DND-41 (cell line): ENCODE measurements at regions not wholly inside any gene's neighbourhood (a gene's known extent, or its start where the extent isn't known, plus 50 kb on each side); places are given as distances from the start of the nearest gene placed in this dataset.

Experiments used
- ATAC-seq: fragments of 200-7000 bp; cut with Tn5 transposase; 3 replicates; pipeline ENCODE4 v1.9.1; 2021; ENCODE audit warnings: low read depth; ENCODE audit not compliant: insufficient read depth
- DNase-seq: peaks from one replicate; pipeline ENCODE4 v3.0.0-alpha.2; 2020
- H2AFZ ChIP-seq: 2 replicates; pipeline ENCODE4 v1.6.0; 2012; ENCODE audit warnings: low read depth, low read length
- H3K27ac ChIP-seq: 2 replicates; pipeline ENCODE4 v1.5.1; 2012; ENCODE audit warnings: low read length, inconsistent platforms
- H3K27me3 ChIP-seq: fragments of 200-600 bp; sonication (generic); 2 replicates; pipeline ENCODE4 v1.6.0; 2012; ENCODE audit warnings: low read length, mild to moderate bottlenecking, inconsistent platforms; ENCODE audit not compliant: insufficient read depth, poor library complexity
- H3K36me3 ChIP-seq: 2 replicates; pipeline ENCODE4 v1.5.1; 2012; ENCODE audit warnings: low read length, inconsistent platforms; ENCODE audit not compliant: insufficient read depth
- H3K4me1 ChIP-seq: 2 replicates; pipeline ENCODE4 v1.5.1; 2012; ENCODE audit warnings: mild to moderate bottlenecking, low read length; ENCODE audit not compliant: insufficient read depth
- H3K4me2 ChIP-seq: 2 replicates; pipeline ENCODE4 v1.6.0; 2012; ENCODE audit warnings: mild to moderate bottlenecking, moderate library complexity, low read length, inconsistent platforms; ENCODE audit not compliant: insufficient read depth
- H3K4me3 ChIP-seq, 2 experiments: fragments of 200-600 bp in 1 of 2; shearing (Covaris generic) in 1 of 2; 2 replicates each; pipeline ENCODE4 v1.5.1; 2012 to 2016; ENCODE audit warnings: inconsistent platforms in 2 of 2, low read length in 2 of 2, mild to moderate bottlenecking in 2 of 2, low read depth in 1 of 2, moderate library complexity in 1 of 2
- H3K79me2 ChIP-seq: 2 replicates; pipeline ENCODE4 v1.6.0; 2012; ENCODE audit warnings: low read length, inconsistent platforms; ENCODE audit not compliant: insufficient read depth
- H3K9ac ChIP-seq: 2 replicates; pipeline ENCODE4 v1.6.0; 2012; ENCODE audit warnings: low read depth, mild to moderate bottlenecking, inconsistent platforms, low read length, moderate library complexity
- H3K9me3 ChIP-seq: 2 replicates; pipeline ENCODE4 v1.5.1; 2012; ENCODE audit warnings: low read length, moderate library complexity, mild to moderate bottlenecking, inconsistent platforms; ENCODE audit not compliant: insufficient read depth, severe bottlenecking
- H4K20me1 ChIP-seq: 2 replicates; pipeline ENCODE4 v1.6.0; 2012; ENCODE audit warnings: low read length; ENCODE audit not compliant: insufficient read depth
- EZH2 ChIP-seq: IDR thresholded peaks from 3 replicates; pipeline ENCODE4 v1.6.1; 2012; ENCODE audit warnings: borderline replicate concordance, low read depth, mild to moderate bottlenecking, moderate library complexity, low read length, inconsistent platforms; ENCODE audit not compliant: severe bottlenecking
- TF ChIP-seq, protein P1 (sequence below): IDR thresholded peaks from 2 replicates; pipeline ENCODE4 v1.5.1; 2012; ENCODE audit warnings: borderline replicate concordance, low read length, moderate library complexity, mild to moderate bottlenecking; ENCODE audit not compliant: poor library complexity, severe bottlenecking; ENCODE audit errors: extremely low read depth

DNA sequence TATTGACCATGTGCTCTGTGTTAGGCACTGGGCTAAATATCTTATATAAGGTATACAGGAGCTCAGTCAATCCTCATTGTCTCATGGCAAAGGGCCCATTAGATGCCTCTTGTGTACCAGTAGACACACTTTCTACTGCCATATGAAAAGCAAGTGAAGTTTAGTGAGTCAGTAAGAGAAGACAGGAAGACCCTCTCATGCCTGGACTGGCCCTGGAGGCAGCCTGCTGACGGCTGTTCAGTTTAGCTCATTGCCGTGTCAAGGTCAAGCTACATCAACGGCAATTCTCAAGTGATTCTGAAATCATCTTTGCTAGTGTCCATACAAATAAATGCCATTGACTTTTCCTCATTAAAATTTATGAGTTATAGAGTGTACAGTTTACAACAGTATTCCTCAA is 237.9 kb downstream of the IRX1 start:
- no peak overlapping the region for H3K4me3 ChIP-seq
- peaks cover 4% of the 10 kb centered on the region; the same call in 1 of the 2 replicates for H3K36me3 ChIP-seq
- peaks cover 31% of the 10 kb centered on the region for H3K4me1 ChIP-seq
- no peak for TF ChIP-seq EZH2
- TF ChIP-seq, protein P1, sequence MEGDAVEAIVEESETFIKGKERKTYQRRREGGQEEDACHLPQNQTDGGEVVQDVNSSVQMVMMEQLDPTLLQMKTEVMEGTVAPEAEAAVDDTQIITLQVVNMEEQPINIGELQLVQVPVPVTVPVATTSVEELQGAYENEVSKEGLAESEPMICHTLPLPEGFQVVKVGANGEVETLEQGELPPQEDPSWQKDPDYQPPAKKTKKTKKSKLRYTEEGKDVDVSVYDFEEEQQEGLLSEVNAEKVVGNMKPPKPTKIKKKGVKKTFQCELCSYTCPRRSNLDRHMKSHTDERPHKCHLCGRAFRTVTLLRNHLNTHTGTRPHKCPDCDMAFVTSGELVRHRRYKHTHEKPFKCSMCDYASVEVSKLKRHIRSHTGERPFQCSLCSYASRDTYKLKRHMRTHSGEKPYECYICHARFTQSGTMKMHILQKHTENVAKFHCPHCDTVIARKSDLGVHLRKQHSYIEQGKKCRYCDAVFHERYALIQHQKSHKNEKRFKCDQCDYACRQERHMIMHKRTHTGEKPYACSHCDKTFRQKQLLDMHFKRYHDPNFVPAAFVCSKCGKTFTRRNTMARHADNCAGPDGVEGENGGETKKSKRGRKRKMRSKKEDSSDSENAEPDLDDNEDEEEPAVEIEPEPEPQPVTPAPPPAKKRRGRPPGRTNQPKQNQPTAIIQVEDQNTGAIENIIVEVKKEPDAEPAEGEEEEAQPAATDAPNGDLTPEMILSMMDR: no peak
- peak overlapping the region; percentile 24; the same call in 1 of the 2 replicates for H2AFZ ChIP-seq
- no peak overlapping the region for H3K4me2 ChIP-seq
- DNase-seq (no peak), ATAC-seq (no peak)
- no peak overlapping the region for H3K9ac ChIP-seq
- H3K27me3 ChIP-seq: no peaks in the 10 kb centered on the region
- no peaks in the 10 kb centered on the region for H3K79me2 ChIP-seq
- peak overlapping the region; percentile 34 for H3K27ac ChIP-seq
- H3K9me3 ChIP-seq: peaks cover 8% of the 10 kb centered on the region
- no peaks in the 10 kb centered on the region for H4K20me1 ChIP-seq

DNA sequence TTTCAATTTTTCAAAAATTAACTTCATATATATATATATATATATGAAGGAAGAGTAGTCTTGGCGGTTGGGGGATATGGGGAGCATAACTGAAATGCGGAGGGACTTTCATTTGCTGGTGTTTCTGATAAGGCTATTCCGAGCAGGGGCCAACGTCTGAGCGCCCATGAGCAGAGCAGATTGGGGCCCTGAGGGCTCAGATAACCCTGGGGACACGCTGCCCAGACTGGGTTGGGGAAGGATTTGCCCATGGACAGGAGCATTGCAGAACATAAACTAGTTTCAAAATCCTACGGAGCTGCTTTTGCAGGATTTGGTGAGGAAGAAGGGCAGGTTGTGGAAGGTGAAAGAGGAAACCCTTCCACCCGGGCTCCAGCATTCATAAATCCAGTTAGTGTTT is 240.2 kb downstream of the IRX1 start:
- Histone ChIP-seq H3K9ac (no peak overlapping the region), H4K20me1 (no peaks in the 10 kb centered on the region), H3K79me2 (no peaks in the 10 kb centered on the region), H3K4me3 (no peak overlapping the region), H3K27me3 (no peaks in the 10 kb centered on the region), H3K9me3 (peaks cover 6% of the 10 kb centered on the region), H3K4me2 (no peak overlapping the region), H3K4me1 (peaks cover 33% of the 10 kb centered on the region), H3K36me3 (peaks cover 4% of the 10 kb centered on the region; the same call in 1 of the 2 replicates), H3K27ac (no peak overlapping the region), H2AFZ (no peak overlapping the region)
- no peak for ATAC-seq
- TF ChIP-seq EZH2: no peak
- TF ChIP-seq, protein P1: no peak
- DNase-seq: no peak

DNA sequence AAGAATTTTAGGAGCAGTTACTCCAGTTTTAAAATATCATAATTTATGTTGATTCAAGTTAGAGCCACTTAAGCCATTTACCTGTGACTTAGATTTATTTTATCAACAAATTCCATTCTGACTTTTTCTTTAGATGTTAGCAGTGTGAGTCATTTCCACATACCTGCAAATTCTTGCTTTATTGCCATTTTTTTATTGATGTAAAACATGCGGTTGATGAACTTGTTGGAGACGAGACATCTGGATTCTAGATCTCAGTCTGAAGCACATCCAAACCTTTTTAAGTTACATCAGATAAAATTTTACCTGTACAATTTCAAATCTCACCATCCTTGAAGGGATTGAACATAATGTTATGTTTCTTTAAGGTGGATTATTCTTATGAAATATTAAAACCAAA is 240.9 kb downstream of the IRX1 start:
- peaks cover 29% of the 10 kb centered on the region for H3K4me1 ChIP-seq
- no peak for ATAC-seq
- H3K79me2 ChIP-seq: no peaks in the 10 kb centered on the region
- TF ChIP-seq, protein P1: no peak
- TF ChIP-seq EZH2: no peak
- H3K9ac ChIP-seq: no peak overlapping the region
- H3K4me2 ChIP-seq: no peak overlapping the region
- no peak overlapping the region for H2AFZ ChIP-seq
- H3K9me3 ChIP-seq: peaks cover 6% of the 10 kb centered on the region
- no peak overlapping the region for H3K27ac ChIP-seq
- DNase-seq: no peak
- H3K36me3 ChIP-seq: peaks cover 4% of the 10 kb centered on the region; the same call in 1 of the 2 replicates
- no peaks in the 10 kb centered on the region for H4K20me1 ChIP-seq
- H3K4me3 ChIP-seq: no peak overlapping the region
- no peaks in the 10 kb centered on the region for H3K27me3 ChIP-seq

DNA sequence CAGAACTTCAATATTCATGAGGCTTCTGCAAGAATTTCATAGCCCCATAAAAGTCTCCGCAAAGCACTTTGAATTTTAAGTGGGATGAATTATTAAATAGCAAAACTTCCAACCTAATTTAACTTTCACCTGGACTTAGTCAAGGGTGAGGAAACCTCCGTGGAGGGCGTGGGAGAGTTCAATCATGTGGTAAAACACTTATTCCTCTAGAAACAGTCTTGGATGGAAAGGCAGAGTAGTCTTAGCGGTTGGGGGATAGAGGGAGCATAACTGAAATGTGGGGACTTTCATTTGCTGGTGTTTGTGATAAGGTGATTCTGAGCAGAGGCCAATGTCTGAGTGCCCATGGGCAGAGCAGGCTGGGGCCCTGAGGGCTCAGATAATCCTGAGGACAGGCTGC is 241.9 kb downstream of the IRX1 start:
- Histone ChIP-seq H4K20me1 (no peaks in the 10 kb centered on the region), H3K4me3 (no peak overlapping the region), H3K36me3 (peaks cover 4% of the 10 kb centered on the region; the same call in 1 of the 2 replicates), H3K79me2 (no peaks in the 10 kb centered on the region), H3K4me1 (peaks cover 29% of the 10 kb centered on the region), H3K9me3 (peaks cover 6% of the 10 kb centered on the region), H3K27me3 (no peaks in the 10 kb centered on the region), H3K4me2 (no peak overlapping the region), H2AFZ (no peak overlapping the region), H3K9ac (no peak overlapping the region), H3K27ac (no peak overlapping the region)
- TF ChIP-seq EZH2: no peak
- TF ChIP-seq, protein P1: no peak
- ATAC-seq: no peak
- DNase-seq: no peak
